IMR-90 (cell line): ENCODE measurements at regions not wholly inside any gene's neighbourhood (a gene's known extent, or its start where the extent isn't known, plus 50 kb on each side); places are given as distances from the start of the nearest gene placed in this dataset.

Experiments used
- ATAC-seq: fragments of 200-7000 bp; cut with Tn5 transposase; 2 replicates; pipeline ENCODE4 v1.9.1; 2020; ENCODE audit warnings: low read depth, mild to moderate bottlenecking, moderate library complexity
- BruUV-seq: library from RNA; stranded (reverse); fragments of 400-500 nt; replicated peaks from 2 replicates; lab custom pipeline; 2021; lab: Mats Ljungman, UMichigan
- CTCF ChIA-PET: fragments of 300-600 bp; formaldehyde crosslinking; extraction: SDS; loops from one replicate; lab custom pipeline; 2021; ENCODE audit warnings: antibody characterized with exemption; lab: Yijun Ruan, JAX
- POLR2A ChIA-PET: fragments of 300-600 bp; sonication (Branson Sonifier 250); formaldehyde crosslinking; loops from one replicate; lab custom pipeline; 2022; ENCODE audit warnings: antibody characterized with exemption; ENCODE audit not compliant: unreplicated experiment; lab: Charles Lee
- DNase-seq: peaks from one replicate; pipeline ENCODE4 v3.0.0; 2013
- H2AFZ ChIP-seq: replicated peaks from 2 replicates; pipeline ENCODE3; 2013; ENCODE audit warnings: low read length, mild to moderate bottlenecking; ENCODE audit not compliant: poor library complexity
- H2AK5ac ChIP-seq: 2 replicates; pipeline ENCODE4 v1.6.1; 2013; ENCODE audit warnings: low read depth, low read length, inconsistent platforms
- H2AK9ac ChIP-seq: replicated peaks from 2 replicates; pipeline ENCODE3; 2013; ENCODE audit warnings: mild to moderate bottlenecking, low read depth, low read length, moderate library complexity; ENCODE audit not compliant: poor library complexity
- H2BK120ac ChIP-seq: 2 replicates; pipeline ENCODE4 v1.6.1; 2013; ENCODE audit warnings: low read depth, low read length, inconsistent platforms
- H2BK15ac ChIP-seq: 3 replicates; pipeline ENCODE4 v1.6.1; 2013; ENCODE audit warnings: low read depth, low read length, inconsistent platforms
- H2BK20ac ChIP-seq: 2 replicates; pipeline ENCODE4 v1.6.1; 2013; ENCODE audit warnings: low read depth, mild to moderate bottlenecking, inconsistent platforms, low read length, moderate library complexity
- H2BK5ac ChIP-seq: 2 replicates; pipeline ENCODE4 v1.6.1; 2013; ENCODE audit warnings: mild to moderate bottlenecking, low read depth, low read length, inconsistent platforms; ENCODE audit not compliant: poor library complexity, severe bottlenecking
- H3K14ac ChIP-seq: replicated peaks from 2 replicates; pipeline ENCODE4 v1.6.1; 2013; ENCODE audit warnings: low read depth, low read length, inconsistent platforms
- H3K18ac ChIP-seq: 2 replicates; pipeline ENCODE4 v1.6.1; 2013; ENCODE audit warnings: low read depth, low read length, control low read depth
- H3K23ac ChIP-seq: 2 replicates; pipeline ENCODE4 v1.6.1; 2013; ENCODE audit warnings: low read depth, low read length, inconsistent platforms
- H3K27ac ChIP-seq: 2 replicates; pipeline ENCODE4 v1.5.1; 2013; ENCODE audit warnings: mild to moderate bottlenecking, control low read depth, low read length; ENCODE audit not compliant: insufficient read depth
- H3K27me3 ChIP-seq: 2 replicates; pipeline ENCODE4 v1.6.1; 2013; ENCODE audit warnings: low read length; ENCODE audit not compliant: control insufficient read depth, insufficient read depth
- H3K36me3 ChIP-seq: 2 replicates; pipeline ENCODE4 v1.6.1; 2013; ENCODE audit warnings: low read length, mixed read lengths; ENCODE audit not compliant: control insufficient read depth, insufficient read depth
- H3K4ac ChIP-seq: 2 replicates; pipeline ENCODE4 v1.6.1; 2013; ENCODE audit warnings: low read depth, low read length, inconsistent platforms
- H3K4me1 ChIP-seq: 2 replicates; pipeline ENCODE4 v1.6.1; 2013; ENCODE audit warnings: low read length, mixed read lengths; ENCODE audit not compliant: control insufficient read depth, insufficient read depth
- H3K4me2 ChIP-seq: 2 replicates; pipeline ENCODE4 v1.6.1; 2013; ENCODE audit warnings: low read depth, mild to moderate bottlenecking, control low read depth, low read length, moderate library complexity
- H3K4me3 ChIP-seq: 2 replicates; pipeline ENCODE4 v1.5.1; 2013; ENCODE audit warnings: low read depth, mild to moderate bottlenecking, control low read depth, low read length, moderate library complexity; ENCODE audit not compliant: insufficient read depth
- H3K56ac ChIP-seq: 2 replicates; pipeline ENCODE4 v1.6.1; 2013; ENCODE audit warnings: low read length, inconsistent platforms; ENCODE audit not compliant: insufficient read depth; ENCODE audit errors: extremely low read depth
- H3K79me1 ChIP-seq, 2 experiments: 2 replicates each; pipeline ENCODE4 v1.6.1; 2013; ENCODE audit warnings: low read length in 2 of 2, inconsistent platforms in 1 of 2, low read depth in 1 of 2
- H3K9ac ChIP-seq: 2 replicates; pipeline ENCODE4 v1.6.1; 2013; ENCODE audit warnings: low read depth, low read length, control low read depth
- H3K9me1 ChIP-seq: 2 replicates; pipeline ENCODE4 v1.6.1; 2013; ENCODE audit warnings: low read length, inconsistent platforms; ENCODE audit not compliant: insufficient read depth
- H3K9me3 ChIP-seq: 2 replicates; pipeline ENCODE4 v1.6.1; 2013; ENCODE audit warnings: low read length; ENCODE audit not compliant: control insufficient read depth, insufficient read depth
- H4K20me1 ChIP-seq: 2 replicates; pipeline ENCODE4 v1.6.1; 2013; ENCODE audit warnings: low read length, inconsistent platforms; ENCODE audit not compliant: insufficient read depth
- H4K5ac ChIP-seq: 2 replicates; pipeline ENCODE4 v1.6.1; 2013; ENCODE audit warnings: mild to moderate bottlenecking, low read depth, low read length, control low read depth
- H4K8ac ChIP-seq, 2 experiments: 2 replicates each; pipeline ENCODE4 v1.6.1; 2013; ENCODE audit warnings: low read depth in 2 of 2, low read length in 2 of 2, control low read depth in 1 of 2, inconsistent platforms in 1 of 2
- H4K91ac ChIP-seq: 2 replicates; pipeline ENCODE4 v1.6.1; 2013; ENCODE audit warnings: low read depth, low read length, inconsistent platforms; ENCODE audit not compliant: insufficient read depth
- WGBS, 2 experiments: methylation state at CpG; one replicate each; pipeline versions ENCODE4 v1.1.5 to v1.1.7; 2013; ENCODE audit warnings: missing lambda C conversion rate in 2 of 2; ENCODE audit not compliant: insufficient read length in 1 of 2; ENCODE audit errors: extremely low coverage in 2 of 2; 5-methylcytosine and 5-hydroxymethylcytosine counted together
- dilution Hi-C: fragments of 300-500 bp; cut with HindIII; formaldehyde crosslinking; loops from one replicate; pipeline ENCODE4 v1.14.3; 2018; ENCODE audit warnings: low sequenced_read_pairs; ENCODE audit not compliant: unreplicated experiment
- in situ Hi-C: fragments of 300-500 bp; cut with MboI; formaldehyde crosslinking; loops from 3 replicates; pipeline ENCODE4 v1.14.3; 2019; ENCODE audit warnings: low sequenced_read_pairs, inconsistent platforms, mixed read lengths
- intact Hi-C: fragments of 100-400 bp; cut with micrococcal nuclease; formaldehyde crosslinking; loops from 2 replicates; pipeline ENCODE4 v1.10.0; 2022
- TF ChIP-seq, protein P1 (sequence below): fragments of 150-350 bp; IDR thresholded peaks from 2 replicates; pipeline ENCODE4 v1.6.1; 2016; ENCODE audit warnings: low read depth, mild to moderate bottlenecking, low read length, moderate library complexity, borderline replicate concordance

DNA sequence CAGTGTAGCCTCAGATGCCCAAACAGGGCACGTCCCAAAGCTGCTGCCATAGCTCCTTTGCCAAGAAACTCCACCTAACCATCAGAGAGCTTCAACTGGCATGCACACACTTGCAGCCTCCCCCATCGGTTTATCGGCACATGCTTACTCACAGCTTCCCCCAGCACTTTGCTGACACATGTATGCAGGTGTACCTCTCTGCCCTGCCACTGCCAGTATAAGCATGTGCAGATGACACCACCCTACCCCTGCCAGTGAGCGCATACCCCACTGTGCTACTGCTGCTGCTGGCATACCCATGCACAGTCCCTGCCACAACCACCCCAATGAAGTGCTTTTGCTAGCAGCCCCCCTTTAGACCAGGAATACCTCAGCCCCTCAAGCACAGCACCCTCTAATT, 1231.0 kb downstream of the DSC3 start:
- CTCF ChIA-PET, result no interaction called here

More for the DNA sequence above, 1231.0 kb downstream of the DSC3 start:
- no peak overlapping the region for H3K4me2 ChIP-seq
- no TSS peak for BruUV-seq
- no peaks in the 10 kb centered on the region for H4K20me1 ChIP-seq
- no peak overlapping the region for H3K14ac ChIP-seq
- H2AFZ ChIP-seq, result no peak overlapping the region
- H4K5ac ChIP-seq, result no peak overlapping the region
- H4K91ac ChIP-seq, result no peak overlapping the region
- H3K9me1 ChIP-seq, result no peaks in the 10 kb centered on the region
- no peaks in the 10 kb centered on the region for H3K27me3 ChIP-seq
- H3K23ac ChIP-seq, result no peak overlapping the region
- TF ChIP-seq, protein P1, sequence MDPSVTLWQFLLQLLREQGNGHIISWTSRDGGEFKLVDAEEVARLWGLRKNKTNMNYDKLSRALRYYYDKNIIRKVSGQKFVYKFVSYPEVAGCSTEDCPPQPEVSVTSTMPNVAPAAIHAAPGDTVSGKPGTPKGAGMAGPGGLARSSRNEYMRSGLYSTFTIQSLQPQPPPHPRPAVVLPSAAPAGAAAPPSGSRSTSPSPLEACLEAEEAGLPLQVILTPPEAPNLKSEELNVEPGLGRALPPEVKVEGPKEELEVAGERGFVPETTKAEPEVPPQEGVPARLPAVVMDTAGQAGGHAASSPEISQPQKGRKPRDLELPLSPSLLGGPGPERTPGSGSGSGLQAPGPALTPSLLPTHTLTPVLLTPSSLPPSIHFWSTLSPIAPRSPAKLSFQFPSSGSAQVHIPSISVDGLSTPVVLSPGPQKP, result no peak
- no peaks in the 10 kb centered on the region for H3K36me3 ChIP-seq
- H2BK120ac ChIP-seq, result no peak overlapping the region
- no peak overlapping the region for H3K18ac ChIP-seq
- no peak for ATAC-seq
- H2AK5ac ChIP-seq, result no peak overlapping the region
- H2AK9ac ChIP-seq, result no peak overlapping the region
- no peaks in the 10 kb centered on the region for H3K4me1 ChIP-seq
- H3K79me1 ChIP-seq, result no peaks in the 10 kb centered on the region
- intact Hi-C loops (no loop called here), dilution Hi-C loops (no loop called here), in situ Hi-C loops (no loop called here)
- H3K4me3 ChIP-seq, result no peak overlapping the region
- H3K56ac ChIP-seq, result no peak overlapping the region
- DNase-seq, result no peak
- no peak overlapping the region for H2BK5ac ChIP-seq
- no peak overlapping the region for H3K27ac ChIP-seq
- H3K9ac ChIP-seq, result no peak overlapping the region
- no peak overlapping the region for H2BK15ac ChIP-seq
- H3K4ac ChIP-seq, result no peak overlapping the region
- H3K9me3 ChIP-seq, result no peaks in the 10 kb centered on the region; the same call in 1 of the 2 replicates
- no peak overlapping the region for H2BK20ac ChIP-seq
- POLR2A ChIA-PET, result no interaction called here
- H4K8ac ChIP-seq, result no peak overlapping the region
- WGBS, 2 experiments, result 89% methylated on average over 3 of the region's 4 CpGs; no CpG with 5 or more reads in 1 of the 2 experiments
